AG08395 (cell line): ENCODE measurements at regions not wholly inside any gene's neighbourhood (a gene's known extent, or its start where the extent isn't known, plus 50 kb on each side); places are given as distances from the start of the nearest gene placed in this dataset.

Experiments
- DNase-seq: peaks from one replicate; pipeline ENCODE4 v3.0.0; 2012; ENCODE audit warnings: mixed read lengths, low spot score

GRCh38 chr15:46110755-46111154 lies 475.9 kb downstream of the SQOR start:
- no peak for DNase-seq

- DNase-seq, result no peak
Measured at GRCh38 chr15:46111730-46112129, 476.9 kb downstream of the SQOR start.

- DNase-seq, result no peak
Measured at GRCh38 chr15:46117071-46117470, 482.2 kb downstream of the SQOR start.

GRCh38 chr15:46120713-46121112 lies 485.9 kb downstream of the SQOR start:
- DNase-seq, result no peak

- DNase-seq, result no peak
Measured at GRCh38 chr15:46121441-46121840, 486.6 kb downstream of the SQOR start.

GRCh38 chr15:46126581-46126980 lies 491.8 kb downstream of the SQOR start:
- no peak for DNase-seq

GRCh38 chr15:46127361-46127874 lies 492.6 kb downstream of the SQOR start:
- DNase-seq, result no peak

GRCh38 chr15:46129145-46129544 lies 494.3 kb downstream of the SQOR start:
- DNase-seq, result no peak

GRCh38 chr15:46131876-46132275 lies 497.0 kb downstream of the SQOR start:
- no peak for DNase-seq

GRCh38 chr15:46137443-46137842 lies 502.6 kb downstream of the SQOR start:
- DNase-seq, result no peak

GRCh38 chr15:46146002-46146401 lies 511.2 kb downstream of the SQOR start:
- no peak for DNase-seq

GRCh38 chr15:46146915-46147314 lies 512.1 kb downstream of the SQOR start:
- DNase-seq, result no peak

GRCh38 chr15:46151786-46152185 lies 517.0 kb downstream of the SQOR start:
- DNase-seq, result no peak

- DNase-seq, result no peak
Measured at GRCh38 chr15:46166750-46167149, 531.9 kb downstream of the SQOR start.

GRCh38 chr15:46170326-46170725 lies 535.5 kb downstream of the SQOR start:
- DNase-seq, result no peak

GRCh38 chr15:46174122-46174521 lies 539.3 kb downstream of the SQOR start:
- no peak for DNase-seq

GRCh38 chr15:46177219-46177618 lies 542.4 kb downstream of the SQOR start:
- no peak for DNase-seq

- no peak for DNase-seq
Measured at GRCh38 chr15:46178138-46178537, 543.3 kb downstream of the SQOR start.

- DNase-seq, result no peak
Measured at GRCh38 chr15:46207341-46207740, 572.5 kb downstream of the SQOR start.

- no peak for DNase-seq
Measured at GRCh38 chr15:46213551-46213950, 578.7 kb downstream of the SQOR start.

- DNase-seq, result no peak
Measured at GRCh38 chr15:46222826-46223225, 588.0 kb downstream of the SQOR start.

- no peak for DNase-seq
Measured at GRCh38 chr15:46229263-46229662, 594.4 kb downstream of the SQOR start.

GRCh38 chr15:46231786-46232185 lies 597.0 kb downstream of the SQOR start:
- no peak for DNase-seq

GRCh38 chr15:46232471-46232870 lies 597.6 kb downstream of the SQOR start:
- DNase-seq, result no peak

GRCh38 chr15:46242935-46243334 lies 608.1 kb downstream of the SQOR start:
- no peak for DNase-seq
